Right cardiac atrium (tissue), 5 donors: ENCODE measurements at regions not wholly inside any gene's neighbourhood (a gene's known extent, or its start where the extent isn't known, plus 50 kb on each side); places are given as distances from the start of the nearest gene placed in this dataset.

Experiments
- ATAC-seq, 2 donors: fragments of 200-7000 bp; cut with Tn5 transposase; one replicate each; pipeline versions ENCODE4 v1.8.0 to v1.9.1; 2020; ENCODE audit warnings: moderate library complexity in 2 of 2, mild to moderate bottlenecking in 1 of 2
- DNase-seq, 3 donors: peaks; one replicate each; pipeline ENCODE4 v3.0.0-alpha.2; 2020
- H3K27ac ChIP-seq: one replicate; pipeline ENCODE4 v1.5.1; 2013; ENCODE audit warnings: mild to moderate bottlenecking, low read length, control low read depth, moderate library complexity
- H3K27me3 ChIP-seq: one replicate; pipeline ENCODE4 v1.6.1; 2013; ENCODE audit not compliant: control insufficient read depth, insufficient read depth
- H3K4me1 ChIP-seq: one replicate; pipeline ENCODE4 v1.6.1; 2013; ENCODE audit warnings: low read length; ENCODE audit not compliant: control insufficient read depth, insufficient read depth
- H3K4me3 ChIP-seq: one replicate; pipeline ENCODE4 v1.5.1; 2013; ENCODE audit warnings: low read length, control low read depth
- H3K9me3 ChIP-seq: one replicate; pipeline ENCODE4 v1.6.1; 2013; ENCODE audit warnings: low read length; ENCODE audit not compliant: control insufficient read depth
- WGBS: extraction: QIAGEN DNeasy Blood & Tissue Kit; methylation state at CpG from one replicate; pipeline ENCODE4 v1.1.7; 2013; 5-methylcytosine and 5-hydroxymethylcytosine counted together
- intact Hi-C, 4 donors: fragments of 100-400 bp; cut with DNase I; formaldehyde crosslinking; loops; one replicate each; pipeline versions ENCODE4 v1.11.0 to v1.14.0; 2022 to 2023
- donor health status: healthy with polysubstance abuse.
- donor health status: DM: no; HTN: yes; CAD: no.
- donor health status: DM: no; HTN: no; CAD: no.
- donor health status: DM: no; HTN: yes; CAD: no; lungs with severe emphysema.
- donor health status: DM: yes; HTN: yes; CAD: no.

DNA sequence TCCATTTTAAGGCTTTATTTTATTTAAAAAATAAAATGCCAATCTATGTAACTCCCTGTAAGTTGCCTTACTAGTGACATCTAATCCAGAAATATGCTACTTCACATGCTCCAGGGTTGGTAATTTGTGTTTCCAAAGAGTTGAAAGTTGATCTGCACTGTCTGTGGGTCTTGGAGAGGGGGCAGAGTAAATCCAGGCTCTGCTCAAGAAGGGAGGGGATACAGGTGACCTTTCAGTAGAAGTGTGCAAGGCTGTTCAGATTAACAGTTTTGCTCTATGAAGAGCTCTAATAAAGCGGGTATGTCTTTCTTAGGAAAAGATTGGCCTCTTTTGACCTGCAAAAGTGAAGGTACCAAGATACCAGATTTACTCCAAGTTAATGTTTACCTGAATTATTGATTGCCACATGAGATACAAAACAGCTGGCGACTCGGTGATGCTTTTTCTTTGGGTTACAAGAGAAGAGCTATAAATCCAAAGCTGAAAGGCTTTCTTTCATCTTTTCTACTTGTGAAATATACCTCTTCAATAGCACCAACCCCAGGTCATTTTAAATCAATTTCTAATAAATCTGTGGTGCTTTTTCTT is 75.6 kb upstream of the FLRT2 start:
- no peak for ATAC-seq
- intact Hi-C loops = no loop called here
- 98% methylated on average over 3 of the region's 3 CpGs for WGBS

GRCh38 chr14:85459361-85460000 is 70.5 kb upstream of the FLRT2 start:
- ATAC-seq (no peak), DNase-seq (no peak)
- Histone ChIP-seq H3K4me3 (no peak overlapping the region), H3K27me3 (no peaks in the 10 kb centered on the region), H3K4me1 (peaks cover 2% of the 10 kb centered on the region), H3K27ac (no peak overlapping the region), H3K9me3 (no peaks in the 10 kb centered on the region)
- intact Hi-C loops = no loop called here
- 78% methylated on average over 3 of the region's 3 CpGs for WGBS

More for the DNA sequence above, 75.6 kb upstream of the FLRT2 start:
- Histone ChIP-seq H3K9me3 (no peaks in the 10 kb centered on the region), H3K4me3 (no peak overlapping the region), H3K4me1 (no peaks in the 10 kb centered on the region), H3K27ac (no peak overlapping the region), H3K27me3 (no peaks in the 10 kb centered on the region)
- no peak for DNase-seq

DNA sequence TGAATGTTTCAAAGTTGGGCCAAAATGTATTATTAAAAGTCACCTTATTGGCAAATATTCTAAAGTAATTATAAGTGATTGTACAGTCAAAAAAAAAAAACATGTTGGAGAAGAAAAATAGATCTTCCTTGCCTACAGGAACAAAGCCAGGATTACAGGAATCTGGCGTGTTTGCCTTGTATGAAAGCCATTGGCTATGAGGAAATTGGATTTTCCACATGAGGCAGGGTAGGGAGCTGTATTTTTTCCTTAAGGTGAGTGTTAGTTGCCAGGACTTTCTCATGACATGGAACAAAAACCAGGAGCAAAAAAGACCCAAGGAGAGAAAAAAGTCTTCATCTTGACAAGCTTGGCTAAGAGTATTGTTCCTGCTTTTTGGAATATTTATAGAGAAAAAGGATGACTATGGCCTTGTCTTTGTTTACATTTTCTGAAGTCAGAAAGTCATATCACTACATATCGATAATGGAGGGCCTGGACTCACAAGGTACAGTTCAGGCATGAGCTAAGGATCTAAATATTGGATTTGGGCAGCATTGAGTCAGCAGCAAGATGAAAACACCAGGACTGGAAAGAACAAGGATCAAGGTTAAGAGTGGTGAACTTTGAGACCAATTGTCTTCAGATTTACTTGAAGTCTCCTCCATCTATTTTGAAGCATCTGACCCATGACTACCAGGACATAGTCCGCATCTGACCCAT is 68.4 kb upstream of the FLRT2 start:
- Histone ChIP-seq H3K27ac (no peak overlapping the region), H3K27me3 (no peaks in the 10 kb centered on the region), H3K9me3 (no peaks in the 10 kb centered on the region), H3K4me3 (no peak overlapping the region), H3K4me1 (peaks cover 2% of the 10 kb centered on the region)
- DNase-seq (no peak), ATAC-seq (peak in 1 of 2 donors; percentile 46)
- WGBS = 76% methylated on average over 3 of the region's 3 CpGs
- intact Hi-C loops = no loop called here

DNA sequence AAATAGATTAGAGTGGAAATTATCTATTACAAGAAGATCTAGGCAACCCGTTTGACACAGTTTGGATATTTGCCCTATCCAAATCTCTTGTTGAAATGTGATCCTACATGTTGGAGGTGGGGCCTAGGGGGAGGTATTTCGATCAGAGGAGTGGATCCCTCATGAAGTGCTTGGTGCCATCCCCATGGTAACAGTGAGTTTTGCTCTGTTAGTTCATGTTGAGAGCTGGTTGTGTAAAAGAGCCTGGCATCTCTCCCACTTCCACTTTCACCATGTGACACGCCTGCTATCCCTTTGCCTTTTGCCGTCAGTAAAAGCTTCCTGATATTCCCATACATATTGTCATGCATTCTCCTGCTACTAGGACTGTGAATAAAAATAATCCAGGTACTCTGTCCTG is 66.4 kb upstream of the FLRT2 start:
- DNase-seq (peak in 2 of 3 donors; percentile 23 to 47), ATAC-seq (peak in 1 of 2 donors; percentile 55)
- Histone ChIP-seq H3K27ac (no peak overlapping the region), H3K9me3 (no peaks in the 10 kb centered on the region), H3K27me3 (no peaks in the 10 kb centered on the region), H3K4me1 (peaks cover 2% of the 10 kb centered on the region), H3K4me3 (no peak overlapping the region)
- intact Hi-C loops = no loop called here
- 47% methylated on average over 4 of the region's 4 CpGs for WGBS

DNA sequence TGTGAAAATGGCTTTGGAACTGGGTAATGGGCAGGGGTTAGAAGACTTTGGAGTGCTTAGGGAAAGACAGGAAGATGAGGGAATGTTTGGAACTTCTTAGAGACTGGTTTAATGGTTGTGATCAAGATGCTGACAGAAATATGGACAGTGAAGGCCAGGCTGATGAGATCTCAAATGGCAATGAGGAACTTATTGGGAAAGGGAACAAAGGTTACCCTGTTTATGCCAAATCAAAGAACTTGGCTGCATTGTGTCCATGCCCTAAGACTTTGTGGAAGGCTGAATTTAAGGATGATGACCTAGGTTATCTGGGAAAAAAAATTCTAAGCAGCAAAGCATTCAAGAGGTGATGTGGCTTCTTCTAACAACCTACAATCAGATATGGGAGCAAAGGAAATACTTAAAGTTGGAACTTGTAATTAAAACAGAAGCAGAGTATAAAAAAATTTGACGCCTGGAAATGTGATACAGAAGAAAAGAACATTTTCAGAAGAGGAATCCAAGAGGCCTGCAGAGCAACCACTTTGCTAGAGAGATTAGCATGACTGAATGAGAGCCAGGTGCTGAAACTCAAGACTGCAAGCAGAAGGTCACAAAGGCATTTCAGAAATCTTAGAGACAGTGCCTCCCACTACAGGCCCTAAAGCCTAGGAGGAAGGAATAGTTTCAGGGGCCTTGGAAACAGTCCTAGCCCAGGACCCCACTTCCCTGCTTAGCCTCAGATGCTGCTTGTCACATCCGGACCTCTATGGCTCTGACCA is 65.6 kb upstream of the FLRT2 start:
- DNase-seq (no peak), ATAC-seq (no peak)
- Histone ChIP-seq H3K27me3 (no peaks in the 10 kb centered on the region), H3K4me3 (no peak overlapping the region), H3K4me1 (peaks cover 2% of the 10 kb centered on the region), H3K9me3 (no peaks in the 10 kb centered on the region), H3K27ac (no peak overlapping the region)
- intact Hi-C loops = no loop called here
- WGBS = 76% methylated on average over 2 of the region's 2 CpGs

GRCh38 chr14:85466678-85467077 is 63.3 kb upstream of the FLRT2 start:
- Histone ChIP-seq H3K27me3 (no peaks in the 10 kb centered on the region), H3K27ac (no peak overlapping the region), H3K4me3 (no peak overlapping the region), H3K4me1 (peaks cover 2% of the 10 kb centered on the region), H3K9me3 (no peaks in the 10 kb centered on the region)
- ATAC-seq (no peak), DNase-seq (no peak)
- WGBS = 35% methylated on average over 3 of the region's 3 CpGs
- intact Hi-C loops = no loop called here

DNA sequence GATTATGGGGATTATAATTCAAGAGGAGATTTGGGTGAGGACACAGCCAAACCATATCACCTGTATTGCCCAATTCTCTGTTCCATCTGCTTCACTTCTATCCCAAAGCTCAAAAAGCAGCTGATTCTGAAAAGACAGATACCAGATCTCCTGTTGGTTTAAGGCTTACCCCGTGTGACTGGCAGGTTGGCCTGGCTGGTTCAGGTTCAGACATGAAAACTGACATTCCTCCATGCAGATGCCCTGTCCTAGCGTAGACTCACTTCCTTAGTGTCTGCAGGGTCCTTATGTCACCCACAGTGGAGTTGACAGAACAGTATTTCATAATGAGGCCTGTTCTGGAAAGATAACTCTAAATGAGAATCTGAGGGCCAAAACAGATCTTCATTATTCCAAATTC is 61.1 kb upstream of the FLRT2 start:
- DNase-seq (no peak), ATAC-seq (no peak)
- H3K4me3 ChIP-seq = no peak overlapping the region
- no peaks in the 10 kb centered on the region for H3K4me1 ChIP-seq
- no peaks in the 10 kb centered on the region for H3K27me3 ChIP-seq
- intact Hi-C loops = no loop called here
- no peak overlapping the region for H3K27ac ChIP-seq
- no peaks in the 10 kb centered on the region for H3K9me3 ChIP-seq
- 64% methylated on average over 2 of the region's 2 CpGs for WGBS

DNA sequence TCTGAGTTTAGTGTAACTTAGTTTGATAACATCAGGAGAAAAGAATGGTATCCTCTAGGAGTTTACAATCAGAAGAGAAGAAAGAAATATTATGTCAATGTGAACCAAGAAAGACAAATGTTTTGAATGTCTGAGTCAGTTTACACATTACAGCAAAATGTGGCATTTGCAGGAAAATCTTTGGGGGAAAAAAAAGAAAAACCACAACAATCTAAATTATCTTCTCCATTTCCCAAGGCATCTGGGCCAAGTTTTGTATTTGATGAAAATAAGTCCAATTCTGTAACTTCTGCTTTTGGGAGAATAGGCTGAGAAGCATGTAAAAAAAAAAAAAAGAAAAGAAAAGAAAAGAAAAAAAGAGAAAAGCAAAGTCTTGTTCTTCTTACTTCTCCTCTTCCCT is 58.8 kb upstream of the FLRT2 start:
- Histone ChIP-seq H3K27me3 (no peaks in the 10 kb centered on the region), H3K4me1 (no peaks in the 10 kb centered on the region), H3K27ac (no peak overlapping the region), H3K9me3 (no peaks in the 10 kb centered on the region), H3K4me3 (no peak overlapping the region)
- no peak for ATAC-seq
- intact Hi-C loops = no loop called here
- no peak for DNase-seq

GRCh38 chr14:85471744-85472143 is 58.2 kb upstream of the FLRT2 start:
- peak; percentile 62 to 88 for ATAC-seq

GRCh38 chr14:85474431-85474830 is 55.5 kb upstream of the FLRT2 start:
- intact Hi-C loops = no loop called here
- 74% methylated on average over 2 of the region's 2 CpGs for WGBS
- H3K27me3 ChIP-seq = no peaks in the 10 kb centered on the region
- DNase-seq (no peak), ATAC-seq (no peak)
- no peak overlapping the region for H3K4me3 ChIP-seq
- H3K4me1 ChIP-seq = no peaks in the 10 kb centered on the region
- H3K9me3 ChIP-seq = no peaks in the 10 kb centered on the region
- H3K27ac ChIP-seq = no peak overlapping the region

More at GRCh38 chr14:85471744-85472143, 58.2 kb upstream of the FLRT2 start:
- H3K4me1 ChIP-seq = no peaks in the 10 kb centered on the region
- no peaks in the 10 kb centered on the region for H3K27me3 ChIP-seq
- peak in 2 of 3 donors; percentile 23 for DNase-seq
- intact Hi-C loops = no loop called here
- no peak overlapping the region for H3K27ac ChIP-seq
- WGBS = 32% methylated on average over 4 of the region's 4 CpGs
- no peak overlapping the region for H3K4me3 ChIP-seq
- no peaks in the 10 kb centered on the region for H3K9me3 ChIP-seq

DNA sequence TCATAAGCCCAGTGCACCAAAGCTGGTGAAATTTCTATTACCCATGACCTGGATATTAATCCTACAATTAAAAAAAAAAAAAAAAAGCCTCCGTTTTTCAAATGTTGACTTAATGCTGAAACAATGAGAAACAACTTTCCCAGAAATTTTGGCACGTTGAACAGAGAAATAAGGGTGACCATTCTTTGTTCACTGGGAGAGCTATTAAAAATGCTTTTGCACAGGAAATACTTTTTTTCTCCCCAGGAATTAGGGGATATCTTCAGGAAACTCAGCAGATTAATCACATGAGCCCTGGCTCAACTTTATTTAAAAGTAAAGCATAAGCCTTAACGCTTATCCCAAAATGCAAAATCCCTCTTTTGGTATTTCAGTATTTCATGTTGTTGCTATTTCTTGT is 54.8 kb upstream of the FLRT2 start:
- ATAC-seq (peak; percentile 66 to 73), DNase-seq (no peak)
- no peak overlapping the region for H3K4me3 ChIP-seq
- no peaks in the 10 kb centered on the region for H3K27me3 ChIP-seq
- no peak overlapping the region for H3K27ac ChIP-seq
- no peaks in the 10 kb centered on the region for H3K4me1 ChIP-seq
- 32% methylated on average over 3 of the region's 3 CpGs for WGBS
- intact Hi-C loops = no loop called here
- H3K9me3 ChIP-seq = no peaks in the 10 kb centered on the region
